ENCODE measurements at regions not wholly inside any gene's neighbourhood (a gene's known extent, or its start where the extent isn't known, plus 50 kb on each side); places are given as distances from the start of the nearest gene placed in this dataset.

DNA sequence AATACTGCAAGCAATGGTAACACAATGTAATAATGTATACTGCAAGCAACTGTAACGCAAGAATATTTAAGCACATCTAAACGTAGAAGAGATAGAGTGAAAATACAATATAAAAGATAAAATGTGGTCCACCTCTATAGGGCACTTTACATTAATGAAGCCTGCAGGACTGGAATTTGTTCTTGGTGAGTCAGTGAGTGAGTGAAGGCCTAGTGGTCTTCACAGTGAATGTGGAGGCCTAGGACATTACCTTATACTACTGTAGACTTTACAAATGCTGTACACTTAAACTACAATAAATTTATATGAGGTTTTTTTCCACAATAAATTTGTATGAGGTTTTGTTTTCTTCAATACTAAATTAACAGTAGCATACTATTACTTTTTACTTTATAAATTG lies 287.4 kb upstream of the SNX7 start:
- H3K9me2 ChIP-seq (ENCODE audit: insufficient read depth, low read length): no peaks in the 10 kb centered on the region
- H3K9me3 ChIP-seq (ENCODE audit: low read length): no peaks in the 10 kb centered on the region
- H3K27me3 ChIP-seq (ENCODE audit: insufficient read depth, low read depth, low read length): no peaks in the 10 kb centered on the region
- H3K27ac ChIP-seq (ENCODE audit: low read length): no peak overlapping the region
- TF ChIP-seq MXI1 (conservative IDR thresholded peaks at IDR 0.05; ENCODE audit: poor library complexity, severe bottlenecking) (no peak), SMC3 (conservative IDR thresholded peaks at IDR 0.05; ENCODE audit: poor library complexity) (no peak), POLR2AphosphoS5 (IDR thresholded peaks at IDR 0.05) (no peak), EZH2 (IDR thresholded peaks at IDR 0.05; ENCODE audit: borderline replicate concordance, insufficient read depth, low read length, poor library complexity, severe bottlenecking) (no peak), RAD21 (conservative IDR thresholded peaks at IDR 0.05) (no peak), EP300 (conservative IDR thresholded peaks at IDR 0.05; ENCODE audit: poor library complexity, severe bottlenecking) (no peak), TAF1 (IDR thresholded peaks at IDR 0.05; ENCODE audit: low read depth) (no peak)
- TF ChIP-seq, protein P1, sequence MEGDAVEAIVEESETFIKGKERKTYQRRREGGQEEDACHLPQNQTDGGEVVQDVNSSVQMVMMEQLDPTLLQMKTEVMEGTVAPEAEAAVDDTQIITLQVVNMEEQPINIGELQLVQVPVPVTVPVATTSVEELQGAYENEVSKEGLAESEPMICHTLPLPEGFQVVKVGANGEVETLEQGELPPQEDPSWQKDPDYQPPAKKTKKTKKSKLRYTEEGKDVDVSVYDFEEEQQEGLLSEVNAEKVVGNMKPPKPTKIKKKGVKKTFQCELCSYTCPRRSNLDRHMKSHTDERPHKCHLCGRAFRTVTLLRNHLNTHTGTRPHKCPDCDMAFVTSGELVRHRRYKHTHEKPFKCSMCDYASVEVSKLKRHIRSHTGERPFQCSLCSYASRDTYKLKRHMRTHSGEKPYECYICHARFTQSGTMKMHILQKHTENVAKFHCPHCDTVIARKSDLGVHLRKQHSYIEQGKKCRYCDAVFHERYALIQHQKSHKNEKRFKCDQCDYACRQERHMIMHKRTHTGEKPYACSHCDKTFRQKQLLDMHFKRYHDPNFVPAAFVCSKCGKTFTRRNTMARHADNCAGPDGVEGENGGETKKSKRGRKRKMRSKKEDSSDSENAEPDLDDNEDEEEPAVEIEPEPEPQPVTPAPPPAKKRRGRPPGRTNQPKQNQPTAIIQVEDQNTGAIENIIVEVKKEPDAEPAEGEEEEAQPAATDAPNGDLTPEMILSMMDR (IDR thresholded peaks at IDR 0.05; ENCODE audit: poor library complexity, severe bottlenecking): no peak
- TF ChIP-seq, protein P2, sequence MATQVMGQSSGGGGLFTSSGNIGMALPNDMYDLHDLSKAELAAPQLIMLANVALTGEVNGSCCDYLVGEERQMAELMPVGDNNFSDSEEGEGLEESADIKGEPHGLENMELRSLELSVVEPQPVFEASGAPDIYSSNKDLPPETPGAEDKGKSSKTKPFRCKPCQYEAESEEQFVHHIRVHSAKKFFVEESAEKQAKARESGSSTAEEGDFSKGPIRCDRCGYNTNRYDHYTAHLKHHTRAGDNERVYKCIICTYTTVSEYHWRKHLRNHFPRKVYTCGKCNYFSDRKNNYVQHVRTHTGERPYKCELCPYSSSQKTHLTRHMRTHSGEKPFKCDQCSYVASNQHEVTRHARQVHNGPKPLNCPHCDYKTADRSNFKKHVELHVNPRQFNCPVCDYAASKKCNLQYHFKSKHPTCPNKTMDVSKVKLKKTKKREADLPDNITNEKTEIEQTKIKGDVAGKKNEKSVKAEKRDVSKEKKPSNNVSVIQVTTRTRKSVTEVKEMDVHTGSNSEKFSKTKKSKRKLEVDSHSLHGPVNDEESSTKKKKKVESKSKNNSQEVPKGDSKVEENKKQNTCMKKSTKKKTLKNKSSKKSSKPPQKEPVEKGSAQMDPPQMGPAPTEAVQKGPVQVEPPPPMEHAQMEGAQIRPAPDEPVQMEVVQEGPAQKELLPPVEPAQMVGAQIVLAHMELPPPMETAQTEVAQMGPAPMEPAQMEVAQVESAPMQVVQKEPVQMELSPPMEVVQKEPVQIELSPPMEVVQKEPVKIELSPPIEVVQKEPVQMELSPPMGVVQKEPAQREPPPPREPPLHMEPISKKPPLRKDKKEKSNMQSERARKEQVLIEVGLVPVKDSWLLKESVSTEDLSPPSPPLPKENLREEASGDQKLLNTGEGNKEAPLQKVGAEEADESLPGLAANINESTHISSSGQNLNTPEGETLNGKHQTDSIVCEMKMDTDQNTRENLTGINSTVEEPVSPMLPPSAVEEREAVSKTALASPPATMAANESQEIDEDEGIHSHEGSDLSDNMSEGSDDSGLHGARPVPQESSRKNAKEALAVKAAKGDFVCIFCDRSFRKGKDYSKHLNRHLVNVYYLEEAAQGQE (IDR thresholded peaks at IDR 0.05; ENCODE audit: borderline replicate concordance): no peak
- no peaks in the 10 kb centered on the region for H3K79me2 ChIP-seq (replicated peaks; ENCODE audit: insufficient read depth, low read length)
- no peaks in the 10 kb centered on the region for H4K20me1 ChIP-seq (ENCODE audit: insufficient read depth)
- H3K9ac ChIP-seq (ENCODE audit: low read length): no peak overlapping the region
- no peak overlapping the region for H2AFZ ChIP-seq (ENCODE audit: low read depth, low read length)
- no peaks in the 10 kb centered on the region for H3F3A ChIP-seq (ENCODE audit: insufficient read depth, low read length, poor library complexity, severe bottlenecking)
- H3K4me3 ChIP-seq (ENCODE audit: low read length): no peak overlapping the region
- H3K4me2 ChIP-seq (ENCODE audit: low read length): no peak overlapping the region
- no peaks in the 10 kb centered on the region for H3K36me3 ChIP-seq (ENCODE audit: insufficient read depth, low read length)

DNA sequence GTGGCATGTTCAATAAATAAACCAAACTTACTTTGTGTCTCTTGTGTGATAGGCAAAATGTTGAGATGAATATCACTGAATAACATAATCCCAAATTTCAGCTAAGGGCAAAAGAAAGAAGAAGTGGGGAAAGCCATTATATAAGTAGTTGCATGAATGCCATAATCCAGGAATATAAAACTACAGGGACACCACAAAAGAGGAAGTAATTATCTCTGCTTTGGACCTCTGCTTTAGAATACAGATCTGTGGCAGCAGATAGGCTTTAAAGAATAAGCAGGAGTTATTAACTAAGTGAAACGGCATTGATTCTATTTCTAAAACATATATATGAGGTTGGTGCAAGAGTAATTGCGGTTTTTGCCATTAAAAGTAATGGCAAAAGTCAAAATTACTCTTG lies 288.5 kb upstream of the SNX7 start:
- Histone ChIP-seq H2AFZ (ENCODE audit: low read depth, low read length) (no peak overlapping the region), H3K27ac (ENCODE audit: low read length) (no peak overlapping the region), H4K20me1 (ENCODE audit: insufficient read depth) (no peaks in the 10 kb centered on the region), H3K27me3 (ENCODE audit: insufficient read depth, low read depth, low read length) (no peaks in the 10 kb centered on the region), H3K9me2 (ENCODE audit: insufficient read depth, low read length) (no peaks in the 10 kb centered on the region), H3K9me3 (ENCODE audit: low read length) (no peaks in the 10 kb centered on the region), H3K4me3 (ENCODE audit: low read length) (no peak overlapping the region), H3K79me2 (replicated peaks; ENCODE audit: insufficient read depth, low read length) (no peaks in the 10 kb centered on the region), H3K9ac (ENCODE audit: low read length) (no peak overlapping the region), H3K36me3 (ENCODE audit: insufficient read depth, low read length) (no peaks in the 10 kb centered on the region), H3F3A (ENCODE audit: insufficient read depth, low read length, poor library complexity, severe bottlenecking) (no peaks in the 10 kb centered on the region), H3K4me2 (ENCODE audit: low read length) (no peak overlapping the region)
- TF ChIP-seq TAF1 (IDR thresholded peaks at IDR 0.05; ENCODE audit: low read depth): no peak
- TF ChIP-seq POLR2AphosphoS5 (IDR thresholded peaks at IDR 0.05): no peak
- TF ChIP-seq EP300 (conservative IDR thresholded peaks at IDR 0.05; ENCODE audit: poor library complexity, severe bottlenecking): no peak
- TF ChIP-seq SMC3 (conservative IDR thresholded peaks at IDR 0.05; ENCODE audit: poor library complexity): no peak
- TF ChIP-seq, protein P1 (IDR thresholded peaks at IDR 0.05; ENCODE audit: poor library complexity, severe bottlenecking): no peak
- TF ChIP-seq RAD21 (conservative IDR thresholded peaks at IDR 0.05): no peak
- no peak for TF ChIP-seq EZH2 (IDR thresholded peaks at IDR 0.05; ENCODE audit: borderline replicate concordance, insufficient read depth, low read length, poor library complexity, severe bottlenecking)
- TF ChIP-seq MXI1 (conservative IDR thresholded peaks at IDR 0.05; ENCODE audit: poor library complexity, severe bottlenecking): no peak
- TF ChIP-seq, protein P2 (IDR thresholded peaks at IDR 0.05; ENCODE audit: borderline replicate concordance): no peak
